GM23248 (cell line): ENCODE measurements at regions not wholly inside any gene's neighbourhood (a gene's known extent, or its start where the extent isn't known, plus 50 kb on each side); places are given as distances from the start of the nearest gene placed in this dataset.

Source experiments
- DNase-seq: peaks from one replicate; pipeline ENCODE4 v3.0.0-alpha.2; 2015
- H2AFZ ChIP-seq: fragments of 200-600 bp; sonication (generic); 2 replicates; pipeline ENCODE4 v1.6.1; 2016; ENCODE audit warnings: antibody characterized with exemption
- H3F3A ChIP-seq: fragments of 200-600 bp; sonication (generic); 2 replicates; pipeline ENCODE4 v1.6.1; 2016; ENCODE audit warnings: mild to moderate bottlenecking, antibody characterized with exemption, mixed run types; ENCODE audit not compliant: insufficient read depth
- H3K27ac ChIP-seq: fragments of 200-600 bp; sonication (generic); 2 replicates; pipeline ENCODE4 v1.5.1; 2016; ENCODE audit warnings: mild to moderate bottlenecking
- H3K27me3 ChIP-seq: fragments of 200-600 bp; sonication (generic); replicated peaks from 2 replicates; pipeline ENCODE4 v1.6.1; 2016; ENCODE audit warnings: mild to moderate bottlenecking; ENCODE audit not compliant: insufficient read depth
- H3K36me3 ChIP-seq: fragments of 200-600 bp; sonication (generic); 2 replicates; pipeline ENCODE4 v1.6.1; 2016; ENCODE audit warnings: low read depth, mild to moderate bottlenecking
- H3K4me1 ChIP-seq: fragments of 200-600 bp; sonication (generic); 2 replicates; pipeline ENCODE4 v1.6.1; 2016; ENCODE audit warnings: mild to moderate bottlenecking; ENCODE audit not compliant: insufficient read depth
- H3K4me2 ChIP-seq: fragments of 200-600 bp; sonication (generic); one replicate; pipeline ENCODE4 v1.6.1; 2016; ENCODE audit warnings: mild to moderate bottlenecking; ENCODE audit not compliant: unreplicated experiment
- H3K4me3 ChIP-seq: fragments of 200-600 bp; sonication (generic); 2 replicates; pipeline ENCODE4 v1.5.1; 2016; ENCODE audit warnings: mild to moderate bottlenecking
- H3K79me2 ChIP-seq: fragments of 200-600 bp; sonication (generic); 2 replicates; pipeline ENCODE4 v1.6.1; 2016; ENCODE audit warnings: mild to moderate bottlenecking; ENCODE audit not compliant: insufficient read depth
- H3K9ac ChIP-seq: fragments of 200-600 bp; sonication (generic); 2 replicates; pipeline ENCODE4 v1.6.1; 2016; ENCODE audit warnings: mild to moderate bottlenecking
- H3K9me2 ChIP-seq: fragments of 200-600 bp; sonication (generic); 2 replicates; pipeline ENCODE4 v1.6.1; 2016; ENCODE audit warnings: mixed run types, mild to moderate bottlenecking, moderate library complexity; ENCODE audit not compliant: insufficient read depth
- H3K9me3 ChIP-seq: fragments of 200-600 bp; sonication (generic); one replicate; pipeline ENCODE4 v1.6.1; 2017; ENCODE audit warnings: low read depth
- H4K20me1 ChIP-seq: fragments of 200-600 bp; sonication (generic); 2 replicates; pipeline ENCODE4 v1.6.0; 2016; ENCODE audit not compliant: insufficient read depth
- EZH2 ChIP-seq: fragments of 200-600 bp; sonication (generic); IDR thresholded peaks from 2 replicates; pipeline ENCODE4 v1.6.1; 2018; ENCODE audit warnings: antibody characterized with exemption, mild to moderate bottlenecking; ENCODE audit not compliant: insufficient read depth, poor library complexity, severe bottlenecking
- EZH2phosphoT487 ChIP-seq: fragments of 200-600 bp; sonication (generic); IDR thresholded peaks from 2 replicates; pipeline ENCODE4 v1.6.1; 2018; ENCODE audit warnings: antibody characterized with exemption, moderate library complexity, mild to moderate bottlenecking, low read depth; ENCODE audit not compliant: insufficient read depth
- WGBS, 2 experiments: methylation state at CpG; one replicate each; pipeline ENCODE4 v1.1.6; 2015 to 2017; ENCODE audit warnings: low lambda C conversion rate in 2 of 2, low coverage in 1 of 2; ENCODE audit errors: missing lambda C conversion rate in 2 of 2; 5-methylcytosine and 5-hydroxymethylcytosine counted together
- in situ Hi-C: fragments of 300-500 bp; cut with MboI; formaldehyde crosslinking; loops from 2 replicates; pipeline ENCODE4 v1.15.0; 2020

DNA sequence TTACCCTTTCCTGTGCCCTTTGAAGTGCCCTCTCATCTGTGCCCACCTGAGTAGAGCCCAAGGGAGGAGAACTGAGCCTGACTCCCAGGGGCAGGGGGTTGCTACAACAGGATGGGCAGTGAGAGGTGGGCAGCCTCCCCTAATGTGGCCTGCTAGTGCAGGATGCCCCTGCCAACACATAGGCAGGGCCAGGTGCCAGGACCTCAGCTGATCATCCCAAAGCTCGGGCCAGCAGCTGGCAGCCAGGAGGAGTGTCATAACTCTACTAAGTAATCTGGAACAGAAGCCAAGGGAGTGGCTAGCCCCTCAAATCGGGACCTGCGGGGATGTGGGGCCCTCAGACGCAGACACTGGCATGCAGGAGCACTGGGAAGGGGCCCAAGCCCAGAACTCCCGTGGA is 208.8 kb upstream of the RAB4A start:
- in situ Hi-C loops: no loop called here
- H3K4me3 ChIP-seq: no peak overlapping the region
- no peak for DNase-seq
- no peaks in the 10 kb centered on the region for H3K36me3 ChIP-seq
- H3K27ac ChIP-seq: no peak overlapping the region
- H3K79me2 ChIP-seq: no peaks in the 10 kb centered on the region
- H3K27me3 ChIP-seq: peaks cover 4% of the 10 kb centered on the region; the same call in 1 of the 2 replicates
- H3K9ac ChIP-seq: no peak overlapping the region
- WGBS, 2 experiments: 69 to 78% methylated on average over 5 of the region's 5 CpGs
- no peaks in the 10 kb centered on the region for H3K9me3 ChIP-seq
- no peaks in the 10 kb centered on the region for H4K20me1 ChIP-seq
- H3K9me2 ChIP-seq: no peaks in the 10 kb centered on the region
- TF ChIP-seq EZH2 (no peak), EZH2phosphoT487 (no peak)
- no peak overlapping the region for H3K4me2 ChIP-seq
- H3F3A ChIP-seq: no peaks in the 10 kb centered on the region
- no peaks in the 10 kb centered on the region for H3K4me1 ChIP-seq
- H2AFZ ChIP-seq: no peak overlapping the region

DNA sequence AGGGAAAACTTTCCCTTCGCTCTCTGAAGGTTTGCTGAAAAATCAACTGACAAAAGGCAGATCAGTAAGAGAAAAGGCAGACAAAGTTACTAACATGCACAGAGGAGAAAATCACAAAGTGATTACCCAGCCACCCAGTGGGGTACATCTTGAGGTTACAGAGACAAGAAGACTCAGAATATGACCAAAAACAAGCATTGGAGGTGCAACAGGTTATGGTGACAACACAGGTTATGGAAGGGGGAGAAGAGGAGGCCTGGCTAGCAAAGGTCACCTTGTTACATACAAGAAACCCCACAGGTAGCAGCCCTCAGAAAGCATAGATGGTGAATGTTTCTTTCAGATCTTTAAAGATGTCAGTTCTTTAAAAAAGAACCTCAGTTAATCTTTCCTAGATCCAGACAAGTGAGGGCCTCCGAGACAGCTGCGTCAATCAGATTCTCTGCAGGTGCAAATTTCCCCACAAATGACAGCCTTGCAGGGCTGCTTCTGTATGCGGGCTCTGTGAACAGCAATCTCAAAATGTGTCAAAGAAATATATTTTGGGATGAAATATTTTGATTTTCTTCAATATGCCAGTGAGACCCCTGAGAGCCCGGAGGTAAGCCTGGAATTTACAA is 207.6 kb upstream of the RAB4A start:
- no peaks in the 10 kb centered on the region for H3K79me2 ChIP-seq
- no peaks in the 10 kb centered on the region for H3K36me3 ChIP-seq
- H3K27ac ChIP-seq: no peak overlapping the region
- H3K9ac ChIP-seq: no peak overlapping the region
- H2AFZ ChIP-seq: no peak overlapping the region
- no peaks in the 10 kb centered on the region for H4K20me1 ChIP-seq
- no peaks in the 10 kb centered on the region for H3K9me2 ChIP-seq
- H3K4me3 ChIP-seq: no peak overlapping the region
- no peak overlapping the region for H3K4me2 ChIP-seq
- H3K9me3 ChIP-seq: no peaks in the 10 kb centered on the region
- H3K27me3 ChIP-seq: peaks cover 4% of the 10 kb centered on the region; the same call in 1 of the 2 replicates
- TF ChIP-seq EZH2phosphoT487: no peak
- no peak for TF ChIP-seq EZH2
- no peak for DNase-seq
- no peaks in the 10 kb centered on the region for H3F3A ChIP-seq
- no peaks in the 10 kb centered on the region for H3K4me1 ChIP-seq
- WGBS, 2 experiments: 79 to 88% methylated on average over 5 of the region's 5 CpGs
- in situ Hi-C loops: no loop called here

DNA sequence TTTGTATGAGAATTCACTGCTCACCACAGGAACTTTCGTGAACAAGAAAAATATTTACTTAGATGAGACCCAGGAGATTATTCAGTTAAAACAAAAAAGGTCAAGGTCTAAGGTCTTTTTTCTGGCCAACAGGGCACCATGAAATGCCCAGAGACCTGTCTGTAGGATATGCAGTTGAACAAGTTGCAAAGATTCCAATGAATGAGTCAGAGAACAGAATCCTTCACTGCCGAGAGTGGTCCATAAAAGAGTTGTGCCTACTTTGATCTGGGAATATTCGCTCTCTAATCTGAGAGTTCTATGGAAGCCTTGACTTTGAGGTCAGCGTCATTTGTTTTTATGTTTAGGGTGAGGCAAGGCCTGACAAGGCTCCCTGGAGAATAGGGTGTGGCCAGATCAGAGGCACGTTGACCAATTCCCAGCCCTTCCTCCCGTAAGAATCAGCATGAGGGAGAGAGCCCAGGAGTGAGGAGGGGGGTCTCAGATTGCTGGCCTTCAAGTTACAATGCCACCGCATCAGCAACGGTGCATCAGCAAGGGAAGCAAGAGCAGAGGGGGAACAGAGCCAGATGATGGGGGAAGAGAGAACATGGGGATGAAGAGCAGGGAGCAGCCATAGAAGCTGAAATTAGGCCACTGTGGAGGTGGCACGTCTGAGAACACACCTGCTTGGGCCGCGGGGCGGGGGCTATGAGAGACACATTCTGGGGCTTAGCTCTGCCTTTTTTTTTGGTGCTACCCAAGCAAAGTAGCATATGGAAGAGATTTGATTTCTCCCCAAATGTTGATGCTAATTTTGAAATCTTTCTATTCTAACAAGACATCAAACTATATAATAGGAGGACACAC is 206.4 kb upstream of the RAB4A start:
- Histone ChIP-seq H2AFZ (no peak overlapping the region), H3K9me3 (no peaks in the 10 kb centered on the region), H3K4me1 (no peaks in the 10 kb centered on the region), H3K27ac (no peak overlapping the region), H3K9ac (no peak overlapping the region), H3K4me2 (no peak overlapping the region), H3F3A (no peaks in the 10 kb centered on the region), H3K27me3 (no peaks in the 10 kb centered on the region; the same call in 1 of the 2 replicates), H3K36me3 (no peaks in the 10 kb centered on the region), H3K79me2 (no peaks in the 10 kb centered on the region), H3K9me2 (no peaks in the 10 kb centered on the region), H4K20me1 (no peaks in the 10 kb centered on the region), H3K4me3 (no peak overlapping the region)
- TF ChIP-seq EZH2 (no peak), EZH2phosphoT487 (no peak)
- WGBS, 2 experiments: 69 to 79% methylated on average over 12 of the region's 12 CpGs
- in situ Hi-C loops: no loop called here
- DNase-seq: no peak

- TF ChIP-seq EZH2: no peak
- TF ChIP-seq EZH2phosphoT487: no peak
- no peaks in the 10 kb centered on the region for H3K9me2 ChIP-seq
- no peak overlapping the region for H3K4me3 ChIP-seq
- DNase-seq: no peak
- no peak overlapping the region for H3K27ac ChIP-seq
- 63 to 76% methylated on average over 3 of the region's 3 CpGs for WGBS, 2 experiments
- no peaks in the 10 kb centered on the region for H3F3A ChIP-seq
- H3K9me3 ChIP-seq: no peaks in the 10 kb centered on the region
- no peak overlapping the region for H2AFZ ChIP-seq
- H3K36me3 ChIP-seq: no peaks in the 10 kb centered on the region
- H3K4me1 ChIP-seq: no peaks in the 10 kb centered on the region
- no peak overlapping the region for H3K4me2 ChIP-seq
- in situ Hi-C loops: no loop called here
- H3K27me3 ChIP-seq: no peaks in the 10 kb centered on the region; the same call in 1 of the 2 replicates
- no peaks in the 10 kb centered on the region for H4K20me1 ChIP-seq
- no peak overlapping the region for H3K9ac ChIP-seq
- no peaks in the 10 kb centered on the region for H3K79me2 ChIP-seq
Observed at GRCh38 chr1:229065613-229066012, 205.3 kb upstream of the RAB4A start.
